ENCODE measurements at regions not wholly inside any gene's neighbourhood (a gene's known extent, or its start where the extent isn't known, plus 50 kb on each side); places are given as distances from the start of the nearest gene placed in this dataset.

DNA sequence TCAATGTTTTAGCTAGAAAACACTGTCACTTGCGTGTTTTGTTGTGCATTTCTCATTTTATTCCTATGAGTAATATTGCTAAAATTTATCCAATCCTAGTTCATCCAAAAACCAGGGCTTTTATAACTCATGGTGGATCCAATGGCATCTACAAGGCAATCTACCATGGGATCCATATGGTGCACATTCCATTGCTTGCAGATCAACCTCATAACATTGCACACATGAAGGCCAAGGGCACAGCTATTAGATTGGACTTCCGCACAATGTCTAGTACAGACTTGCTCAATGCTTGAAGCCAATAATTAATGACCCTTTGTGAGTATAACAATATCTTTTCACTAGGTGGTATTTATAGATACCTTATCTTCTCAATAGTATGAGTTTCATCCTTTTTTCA lies 57.2 kb upstream of the UGT2B7 start:
- H3K27me3 ChIP-seq (replicated peaks; ENCODE audit: control insufficient read depth, insufficient read depth, low read length): no peaks in the 10 kb centered on the region
- H3K9me3 ChIP-seq (ENCODE audit: control insufficient read depth, low read length): no peaks in the 10 kb centered on the region
- no peaks in the 10 kb centered on the region for H3K36me3 ChIP-seq (ENCODE audit: control insufficient read depth, insufficient read depth, low read length, severe bottlenecking)
- H3K4me1 ChIP-seq (ENCODE audit: control insufficient read depth, insufficient read depth, low read length): peaks cover under 1% of the 10 kb centered on the region
- no peak overlapping the region for H3K9ac ChIP-seq (ENCODE audit: low read length)
- no peak overlapping the region for H3K4me3 ChIP-seq (ENCODE audit: low read length)
- DNase-seq (ENCODE audit: low read depth): no peak

DNA sequence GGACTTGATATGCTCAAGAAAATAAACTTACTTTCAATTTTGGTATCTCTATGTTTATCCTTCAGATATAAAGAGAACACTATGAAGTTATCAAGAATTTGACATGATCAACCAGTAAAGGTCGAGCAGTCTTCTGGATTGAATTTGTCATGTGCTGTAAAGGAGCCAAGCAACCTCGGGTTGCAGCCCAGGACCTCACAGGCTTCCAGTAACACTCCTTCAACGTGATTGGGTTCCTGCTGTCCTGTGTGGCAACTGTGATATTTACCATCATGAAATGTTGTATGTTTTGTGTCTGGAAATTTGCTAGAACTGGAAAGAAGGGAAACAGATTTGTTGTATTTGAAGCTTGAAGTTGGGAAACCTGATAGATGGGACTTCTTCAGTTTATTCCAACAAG lies 52.0 kb upstream of the UGT2B7 start:
- H3K4me1 ChIP-seq (ENCODE audit: control insufficient read depth, insufficient read depth, low read length): peaks cover 5% of the 10 kb centered on the region
- DNase-seq (ENCODE audit: low read depth): no peak
- H3K27me3 ChIP-seq (replicated peaks; ENCODE audit: control insufficient read depth, insufficient read depth, low read length): no peaks in the 10 kb centered on the region
- H3K36me3 ChIP-seq (ENCODE audit: control insufficient read depth, insufficient read depth, low read length, severe bottlenecking): no peaks in the 10 kb centered on the region
- H3K9ac ChIP-seq (ENCODE audit: low read length): no peak overlapping the region
- no peak overlapping the region for H3K4me3 ChIP-seq (ENCODE audit: low read length)
- H3K9me3 ChIP-seq (ENCODE audit: control insufficient read depth, low read length): no peaks in the 10 kb centered on the region
